GM12892 (cell line): ENCODE measurements at regions not wholly inside any gene's neighbourhood (a gene's known extent, or its start where the extent isn't known, plus 50 kb on each side); places are given as distances from the start of the nearest gene placed in this dataset.

Experiments used
- DNase-seq: peaks from one replicate; pipeline ENCODE4 v3.0.0; 2011; ENCODE audit not compliant: insufficient read length
- FAIRE-seq: peaks from 2 replicates; lab custom pipeline; 2011; peaks lifted over from hg19 to GRCh38; lab: Jason Lieb, UNC
- POLR2A ChIP-seq: IDR thresholded peaks from 2 replicates; pipeline ENCODE4 v1.6.1; 2011; ENCODE audit warnings: low read depth, low read length, control low read depth
- POLR2AphosphoS5 ChIP-seq: IDR thresholded peaks from 2 replicates; pipeline ENCODE4 v1.6.1; 2011; ENCODE audit warnings: low read depth, low read length, control low read depth
- TAF1 ChIP-seq: IDR thresholded peaks from 2 replicates; pipeline ENCODE4 v1.6.1; 2011; ENCODE audit warnings: low read depth, mild to moderate bottlenecking, control low read depth, low read length, borderline replicate concordance

GRCh38 chr4:136438645-136439044, 1093.6 kb downstream of the PCDH18 start:
- DNase-seq: no peak
- no peak for TF ChIP-seq TAF1
- TF ChIP-seq POLR2A: no peak
- TF ChIP-seq POLR2AphosphoS5: no peak
- FAIRE-seq: no peak

- no peak for DNase-seq
- FAIRE-seq: no peak
- TF ChIP-seq POLR2A (no peak), POLR2AphosphoS5 (no peak), TAF1 (no peak)
Observed at GRCh38 chr4:136424052-136424451, 1108.2 kb downstream of the PCDH18 start.

GRCh38 chr4:136414981-136415380, 1117.3 kb downstream of the PCDH18 start:
- TF ChIP-seq POLR2A (no peak), TAF1 (no peak), POLR2AphosphoS5 (no peak)
- DNase-seq (no peak), FAIRE-seq (no peak)

- no peak for FAIRE-seq
- no peak for DNase-seq
- TF ChIP-seq TAF1: no peak
- no peak for TF ChIP-seq POLR2AphosphoS5
- no peak for TF ChIP-seq POLR2A
Observed at GRCh38 chr4:136412708-136413107, 1119.6 kb downstream of the PCDH18 start.

- FAIRE-seq: no peak
- no peak for DNase-seq
- no peak for TF ChIP-seq POLR2A
- no peak for TF ChIP-seq POLR2AphosphoS5
- no peak for TF ChIP-seq TAF1
Observed at GRCh38 chr4:136400829-136401228, 1131.5 kb downstream of the PCDH18 start.

GRCh38 chr4:136395212-136395722, 1137.0 kb downstream of the PCDH18 start:
- no peak for FAIRE-seq
- no peak for TF ChIP-seq POLR2AphosphoS5
- TF ChIP-seq TAF1: no peak
- no peak for TF ChIP-seq POLR2A
- no peak for DNase-seq

- DNase-seq (no peak), FAIRE-seq (no peak)
- TF ChIP-seq POLR2A: no peak
- TF ChIP-seq TAF1: no peak
- no peak for TF ChIP-seq POLR2AphosphoS5
Observed at GRCh38 chr4:136392576-136392975, 1139.7 kb downstream of the PCDH18 start.

- no peak for TF ChIP-seq TAF1
- no peak for TF ChIP-seq POLR2A
- no peak for TF ChIP-seq POLR2AphosphoS5
- FAIRE-seq: no peak
- DNase-seq: no peak
Observed at GRCh38 chr4:136390824-136391223, 1141.5 kb downstream of the PCDH18 start.

- no peak for FAIRE-seq
- DNase-seq: no peak
- no peak for TF ChIP-seq TAF1
- TF ChIP-seq POLR2AphosphoS5: no peak
- no peak for TF ChIP-seq POLR2A
Observed at GRCh38 chr4:136383082-136383481, 1149.2 kb downstream of the PCDH18 start.

- FAIRE-seq (no peak), DNase-seq (no peak)
- no peak for TF ChIP-seq TAF1
Observed at GRCh38 chr4:136371231-136371630, 1161.1 kb downstream of the PCDH18 start.

- FAIRE-seq: no peak
Observed at GRCh38 chr4:136369073-136369472, 1163.2 kb downstream of the PCDH18 start.

GRCh38 chr4:136357556-136357955, 1174.7 kb downstream of the PCDH18 start:
- FAIRE-seq (no peak), DNase-seq (no peak)
- TF ChIP-seq POLR2AphosphoS5 (no peak), TAF1 (no peak), POLR2A (no peak)

More at GRCh38 chr4:136369073-136369472, 1163.2 kb downstream of the PCDH18 start:
- no peak for TF ChIP-seq TAF1
- no peak for TF ChIP-seq POLR2AphosphoS5
- TF ChIP-seq POLR2A: no peak
- DNase-seq: no peak

- no peak for TF ChIP-seq POLR2A
- TF ChIP-seq POLR2AphosphoS5: no peak
- TF ChIP-seq TAF1: no peak
- FAIRE-seq (no peak), DNase-seq (no peak)
Observed at GRCh38 chr4:136355970-136356369, 1176.3 kb downstream of the PCDH18 start.
